Liver (tissue), 3 donors: ENCODE measurements at regions not wholly inside any gene's neighbourhood (a gene's known extent, or its start where the extent isn't known, plus 50 kb on each side); places are given as distances from the start of the nearest gene placed in this dataset.

Source experiments
- ATF3 ChIP-seq: IDR thresholded peaks from 2 replicates; pipeline ENCODE4 v1.6.1; 2016; ENCODE audit warnings: antibody characterized with exemption
- CTCF ChIP-seq: fragments of 150-350 bp; IDR thresholded peaks from 2 replicates; pipeline ENCODE4 v1.5.1; 2017; ENCODE audit warnings: improper control_type of control experiment, low read depth, low read length; ENCODE audit not compliant: missing input control
- EGR1 ChIP-seq, 2 donors: IDR thresholded peaks; 2 replicates each; pipeline ENCODE4 v1.6.1; 2016 to 2018; ENCODE audit warnings: antibody characterized with exemption in 2 of 2, low read depth in 2 of 2
- FOXA1 ChIP-seq: IDR thresholded peaks from 2 replicates; pipeline ENCODE4 v1.6.1; 2016; ENCODE audit warnings: antibody characterized with exemption
- GABPA ChIP-seq, 2 donors: IDR thresholded peaks in 1 of 2; conservative IDR thresholded peaks in 1 of 2; 2 replicates each; pipeline ENCODE4 v1.6.1; 2016; ENCODE audit warnings: antibody characterized with exemption in 2 of 2, mild to moderate bottlenecking in 1 of 2, moderate library complexity in 1 of 2
- JUND ChIP-seq, 2 donors: IDR thresholded peaks; 2 replicates each; pipeline ENCODE4 v1.6.1; 2016; ENCODE audit warnings: antibody characterized with exemption in 2 of 2
- MAX ChIP-seq: IDR thresholded peaks from 2 replicates; pipeline ENCODE4 v1.6.1; 2016; ENCODE audit warnings: antibody characterized with exemption
- RAD21 ChIP-seq, 2 donors: IDR thresholded peaks; 2 replicates each; pipeline ENCODE4 v1.6.1; 2016; ENCODE audit warnings: antibody characterized with exemption in 2 of 2, mild to moderate bottlenecking in 2 of 2
- REST ChIP-seq: IDR thresholded peaks from 2 replicates; pipeline ENCODE4 v1.6.1; 2016; ENCODE audit warnings: antibody characterized with exemption, mild to moderate bottlenecking
- RXRA ChIP-seq, 2 donors: IDR thresholded peaks; 2 replicates each; pipeline ENCODE4 v1.6.1; 2017 to 2018; ENCODE audit warnings: antibody characterized with exemption in 2 of 2, mild to moderate bottlenecking in 1 of 2
- SP1 ChIP-seq: IDR thresholded peaks from 2 replicates; pipeline ENCODE4 v1.6.1; 2018; ENCODE audit warnings: antibody characterized with exemption, mild to moderate bottlenecking
- TAF1 ChIP-seq: conservative IDR thresholded peaks from 2 replicates; pipeline ENCODE4 v1.6.1; 2016; ENCODE audit warnings: antibody characterized with exemption, mild to moderate bottlenecking
- YY1 ChIP-seq: IDR thresholded peaks from 2 replicates; pipeline ENCODE4 v1.6.1; 2016; ENCODE audit warnings: antibody characterized with exemption, mild to moderate bottlenecking
- donor health status: healthy.
- donor health status: healthy.

- TF ChIP-seq REST = no peak
- no peak for TF ChIP-seq CTCF
- TF ChIP-seq YY1 = no peak
- TF ChIP-seq TAF1 = no peak
- no peak for TF ChIP-seq RAD21 (IDR thresholded peaks at IDR 0.05)
- TF ChIP-seq SP1 = no peak
- no peak for TF ChIP-seq EGR1 (IDR thresholded peaks at IDR 0.05; ENCODE audit: low read depth in 2 of 2)
- TF ChIP-seq MAX = no peak
- no peak for TF ChIP-seq FOXA1
- TF ChIP-seq JUND (IDR thresholded peaks at IDR 0.05) = no peak
- TF ChIP-seq GABPA (IDR thresholded peaks at IDR 0.05 in 1 of 2, conservative IDR thresholded peaks at IDR 0.05 in 1 of 2) = no peak
- no peak for TF ChIP-seq ATF3
- no peak for TF ChIP-seq RXRA (IDR thresholded peaks at IDR 0.05)
Observed at GRCh38 chr2:12070581-12070980, 324.1 kb downstream of the LPIN1 start.
